ENCODE measurements at regions not wholly inside any gene's neighbourhood (a gene's known extent, or its start where the extent isn't known, plus 50 kb on each side); places are given as distances from the start of the nearest gene placed in this dataset.

GRCh38 chr16:86314402-86315025 lies 195.8 kb upstream of the FOXF1 start:
- Mint-ChIP-seq H3K4me3 (no peak overlapping the region), H3K9me3 (no peaks in the 10 kb centered on the region), H3K27ac (no peak overlapping the region), H3K27me3 (no peaks in the 10 kb centered on the region), H3K4me1 (no peaks in the 10 kb centered on the region)
- no peak for ATAC-seq
- no peak for DNase-seq

DNA sequence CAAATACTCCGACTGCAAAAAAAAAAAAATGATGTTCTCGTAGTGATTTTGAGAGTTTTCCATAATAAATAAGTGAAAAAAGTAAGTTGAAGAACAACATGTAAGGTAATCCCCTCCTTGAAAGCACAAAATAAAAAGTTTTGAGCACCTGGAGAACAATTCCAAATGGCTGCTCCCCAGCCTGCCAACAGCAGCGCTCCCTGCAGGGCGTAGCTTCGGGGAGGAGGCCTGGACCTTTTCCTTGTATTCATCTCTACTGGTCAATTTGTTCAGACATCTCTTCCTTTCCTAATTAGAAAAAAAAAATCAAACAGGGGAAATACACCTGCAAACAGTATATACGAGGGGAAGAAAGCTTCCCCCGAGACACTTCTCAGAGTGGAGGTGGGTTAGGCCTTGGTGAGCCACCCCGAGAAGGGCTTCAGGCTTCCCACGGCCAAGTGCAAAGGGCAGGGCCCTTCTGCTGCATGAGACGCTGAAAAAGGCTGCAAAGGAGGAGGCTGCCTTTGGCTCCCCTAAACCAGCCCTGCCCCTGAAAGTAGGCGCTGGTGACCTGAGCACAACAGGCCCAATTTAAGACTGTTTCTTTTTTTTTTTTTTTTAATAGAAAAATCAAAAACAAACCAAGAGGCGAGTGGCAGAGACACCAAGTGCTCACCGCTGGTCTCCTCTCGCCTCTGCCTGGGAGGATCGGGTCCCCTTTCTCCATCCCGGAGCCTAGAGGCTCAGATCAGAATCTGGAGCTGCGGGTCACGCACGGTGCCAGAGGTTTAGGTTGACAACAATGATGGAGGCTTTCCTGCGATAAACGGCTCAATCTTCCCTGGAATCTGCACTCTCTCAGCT lies 193.1 kb upstream of the FOXF1 start:
- peaks cover 7% of the 10 kb centered on the region for H3K27me3 Mint-ChIP-seq
- H3K27ac Mint-ChIP-seq = no peak overlapping the region
- ATAC-seq = peak; percentile 13
- H3K4me1 Mint-ChIP-seq = no peaks in the 10 kb centered on the region
- DNase-seq = no peak
- H3K9me3 Mint-ChIP-seq = no peaks in the 10 kb centered on the region
- H3K4me3 Mint-ChIP-seq = no peak overlapping the region

DNA sequence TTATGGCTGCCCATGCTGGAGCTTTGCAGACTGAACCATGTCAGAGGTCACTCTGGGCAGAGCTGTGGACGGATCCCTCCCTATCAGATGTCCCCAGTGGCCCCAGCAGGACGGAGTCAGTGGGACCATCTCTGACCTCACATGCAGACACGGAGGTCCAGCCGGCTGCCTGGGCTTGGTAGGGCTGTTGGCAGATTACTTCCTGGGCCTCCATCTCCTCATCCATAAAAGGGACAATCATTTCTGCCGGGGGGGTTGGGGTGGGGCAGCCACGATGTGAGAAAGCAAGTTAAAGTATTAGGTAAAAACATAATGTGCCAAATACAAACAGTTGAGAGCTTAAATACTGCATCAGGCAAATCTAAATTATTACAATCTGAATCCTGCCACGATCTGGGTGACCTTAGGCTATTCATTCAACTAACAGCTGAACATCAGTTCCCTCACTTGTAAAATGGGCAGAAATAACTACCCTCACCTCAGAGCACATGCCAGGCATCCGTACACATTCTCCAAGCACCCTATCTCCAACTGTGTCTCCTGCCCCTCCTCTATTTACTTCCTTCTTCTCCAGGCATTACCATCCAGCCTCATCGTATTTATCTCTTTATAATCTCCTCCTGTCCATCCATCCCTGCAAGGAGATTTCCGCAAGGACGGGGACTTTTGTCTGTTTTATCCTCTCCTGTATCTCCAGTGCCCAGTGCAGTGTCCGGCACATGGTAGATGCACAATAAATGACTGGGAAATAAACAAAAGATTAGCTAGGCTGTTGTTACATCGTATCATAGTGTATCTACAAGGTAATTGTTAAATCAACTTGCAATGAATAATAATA lies 192.3 kb upstream of the FOXF1 start:
- Mint-ChIP-seq H3K9me3 (no peaks in the 10 kb centered on the region), H3K4me1 (no peaks in the 10 kb centered on the region), H3K27ac (no peak overlapping the region), H3K4me3 (no peak overlapping the region), H3K27me3 (peaks cover 16% of the 10 kb centered on the region)
- ATAC-seq = peak; percentile 73
- DNase-seq = no peak

GRCh38 chr16:86319585-86320236 lies 190.6 kb upstream of the FOXF1 start:
- H3K27ac Mint-ChIP-seq = no peak overlapping the region
- DNase-seq (no peak), ATAC-seq (peak; percentile 37)
- no peaks in the 10 kb centered on the region for H3K9me3 Mint-ChIP-seq
- H3K27me3 Mint-ChIP-seq = peaks cover 28% of the 10 kb centered on the region
- no peak overlapping the region for H3K4me3 Mint-ChIP-seq
- H3K4me1 Mint-ChIP-seq = no peaks in the 10 kb centered on the region

DNA sequence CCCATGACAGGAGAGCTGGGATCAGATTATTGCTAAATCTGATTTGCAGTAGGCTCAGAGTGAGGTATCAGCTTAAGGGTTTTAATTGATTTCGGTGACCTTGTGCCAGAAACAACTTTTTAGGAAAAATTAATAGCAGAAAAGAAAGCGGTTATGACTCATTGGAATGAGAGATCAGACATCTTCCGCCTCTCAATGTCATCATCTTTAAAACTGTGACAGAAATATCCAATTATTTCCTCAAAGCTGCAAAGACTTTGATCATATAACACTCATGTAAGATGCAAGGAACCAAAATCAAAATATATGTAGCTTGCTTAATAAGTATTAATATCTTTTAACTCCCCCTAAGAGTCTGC lies 190.1 kb upstream of the FOXF1 start:
- H3K27me3 Mint-ChIP-seq = peaks cover 28% of the 10 kb centered on the region
- H3K9me3 Mint-ChIP-seq = no peaks in the 10 kb centered on the region
- H3K4me1 Mint-ChIP-seq = no peaks in the 10 kb centered on the region
- no peak overlapping the region for H3K27ac Mint-ChIP-seq
- H3K4me3 Mint-ChIP-seq = no peak overlapping the region
- no peak for ATAC-seq
- DNase-seq = no peak

- Mint-ChIP-seq H3K27ac (no peak overlapping the region), H3K27me3 (peaks cover 28% of the 10 kb centered on the region), H3K4me1 (no peaks in the 10 kb centered on the region), H3K4me3 (no peak overlapping the region), H3K9me3 (no peaks in the 10 kb centered on the region)
- ATAC-seq = no peak
- no peak for DNase-seq
Measured at GRCh38 chr16:86321491-86321890, 188.8 kb upstream of the FOXF1 start.

GRCh38 chr16:86322283-86322682 lies 188.0 kb upstream of the FOXF1 start:
- no peak overlapping the region for H3K4me3 Mint-ChIP-seq
- H3K9me3 Mint-ChIP-seq = no peaks in the 10 kb centered on the region
- no peak for DNase-seq
- no peak for ATAC-seq
- no peaks in the 10 kb centered on the region for H3K4me1 Mint-ChIP-seq
- no peak overlapping the region for H3K27ac Mint-ChIP-seq
- H3K27me3 Mint-ChIP-seq = peaks cover 31% of the 10 kb centered on the region

DNA sequence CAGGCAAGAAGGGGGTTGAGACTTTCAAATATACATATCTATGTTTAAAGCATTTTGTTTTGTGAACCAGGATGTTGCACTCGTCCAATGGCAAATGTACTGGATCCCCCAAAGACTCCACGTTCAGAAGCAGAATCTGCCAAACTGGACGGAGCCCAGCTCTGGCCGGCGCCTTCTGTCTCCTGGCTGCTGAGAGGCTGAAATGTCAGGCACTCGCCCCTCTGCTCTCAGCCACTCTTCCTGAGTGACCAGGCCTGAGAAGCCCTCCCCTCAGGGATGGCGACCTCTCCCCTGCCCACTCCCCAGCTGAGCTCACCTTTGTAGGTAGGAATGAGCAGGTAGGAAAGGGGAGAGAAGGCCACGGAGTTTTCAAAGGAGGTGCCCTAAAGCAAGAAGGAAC lies 187.5 kb upstream of the FOXF1 start:
- Mint-ChIP-seq H3K27ac (no peak overlapping the region), H3K4me1 (no peaks in the 10 kb centered on the region), H3K9me3 (no peaks in the 10 kb centered on the region), H3K27me3 (peaks cover 37% of the 10 kb centered on the region), H3K4me3 (no peak overlapping the region)
- DNase-seq (no peak), ATAC-seq (no peak)

DNA sequence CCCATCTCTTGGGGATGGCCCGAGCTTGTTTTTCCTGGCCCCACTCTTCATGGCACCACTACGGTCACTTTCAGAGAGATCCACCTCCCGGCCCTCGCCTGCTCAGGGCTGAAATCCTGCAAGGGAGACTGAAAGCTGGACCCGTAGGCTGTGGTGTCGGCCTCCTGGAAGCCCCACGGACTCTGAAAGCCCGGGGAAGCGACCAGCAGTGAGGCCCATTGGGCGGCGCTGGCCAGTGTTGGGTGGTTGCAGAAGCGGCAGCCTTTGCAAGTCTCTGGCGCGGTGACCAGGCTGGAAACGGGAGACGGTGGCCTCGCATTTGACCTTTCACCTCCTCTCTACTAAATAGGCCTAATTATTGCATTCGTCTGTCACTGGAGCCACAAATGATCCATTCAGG lies 186.0 kb upstream of the FOXF1 start:
- H3K4me1 Mint-ChIP-seq = no peaks in the 10 kb centered on the region
- no peak overlapping the region for H3K4me3 Mint-ChIP-seq
- H3K27me3 Mint-ChIP-seq = peaks cover 42% of the 10 kb centered on the region
- ATAC-seq = no peak
- no peak overlapping the region for H3K27ac Mint-ChIP-seq
- no peak for DNase-seq
- H3K9me3 Mint-ChIP-seq = no peaks in the 10 kb centered on the region

GRCh38 chr16:86325360-86325759 lies 185.0 kb upstream of the FOXF1 start:
- ATAC-seq = no peak

DNA sequence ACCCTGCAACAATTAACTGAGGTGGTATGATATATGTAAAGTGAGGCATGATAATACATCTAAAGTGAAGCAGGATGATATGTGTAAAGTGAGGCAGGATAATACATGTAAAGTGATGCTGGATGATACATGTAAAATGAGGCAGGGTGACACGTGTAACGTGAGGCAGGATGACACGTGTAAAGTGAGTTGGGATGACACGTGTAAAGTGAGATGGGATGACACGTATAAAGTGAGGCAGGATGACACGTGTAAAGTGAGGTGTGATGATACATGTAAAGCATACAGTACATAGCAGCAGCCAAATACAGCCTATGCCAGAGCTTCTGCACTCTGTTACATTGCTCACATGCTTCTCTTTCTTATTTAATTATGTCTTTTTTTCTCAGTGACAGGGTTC lies 184.4 kb upstream of the FOXF1 start:
- H3K4me3 Mint-ChIP-seq = no peak overlapping the region

More at GRCh38 chr16:86325360-86325759, 185.0 kb upstream of the FOXF1 start:
- Mint-ChIP-seq H3K4me1 (no peaks in the 10 kb centered on the region), H3K27me3 (peaks cover 51% of the 10 kb centered on the region), H3K4me3 (no peak overlapping the region), H3K27ac (no peak overlapping the region), H3K9me3 (no peaks in the 10 kb centered on the region)
- DNase-seq = no peak

DNA sequence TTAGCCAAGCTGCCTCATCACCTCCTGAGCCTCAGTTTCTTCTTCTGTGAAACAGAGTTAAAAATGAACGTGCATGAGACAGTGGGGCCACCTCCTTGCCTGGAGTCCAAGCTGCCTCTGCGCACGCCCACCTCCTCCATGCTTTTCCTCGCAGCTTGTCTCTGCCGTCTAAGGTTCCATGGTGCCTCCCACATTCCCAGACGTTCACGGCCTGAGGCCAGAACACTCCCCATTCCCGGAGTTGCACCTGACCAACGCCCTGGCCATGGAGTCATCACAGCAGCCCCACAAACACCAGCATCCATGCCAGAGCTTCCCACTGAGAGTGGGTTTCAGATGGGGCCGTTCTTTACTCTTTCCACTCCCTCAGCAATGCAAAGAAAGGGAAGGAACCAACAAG lies 183.0 kb upstream of the FOXF1 start:
- Mint-ChIP-seq H3K4me3 (no peak overlapping the region), H3K4me1 (no peaks in the 10 kb centered on the region), H3K27me3 (peaks cover 61% of the 10 kb centered on the region), H3K27ac (no peak overlapping the region), H3K9me3 (no peaks in the 10 kb centered on the region)
- ATAC-seq = no peak
- DNase-seq = no peak

More for the DNA sequence above, 184.4 kb upstream of the FOXF1 start:
- ATAC-seq = no peak
- no peaks in the 10 kb centered on the region for H3K9me3 Mint-ChIP-seq
- peaks cover 55% of the 10 kb centered on the region for H3K27me3 Mint-ChIP-seq
- H3K4me1 Mint-ChIP-seq = no peaks in the 10 kb centered on the region
- no peak overlapping the region for H3K27ac Mint-ChIP-seq
- DNase-seq = no peak

DNA sequence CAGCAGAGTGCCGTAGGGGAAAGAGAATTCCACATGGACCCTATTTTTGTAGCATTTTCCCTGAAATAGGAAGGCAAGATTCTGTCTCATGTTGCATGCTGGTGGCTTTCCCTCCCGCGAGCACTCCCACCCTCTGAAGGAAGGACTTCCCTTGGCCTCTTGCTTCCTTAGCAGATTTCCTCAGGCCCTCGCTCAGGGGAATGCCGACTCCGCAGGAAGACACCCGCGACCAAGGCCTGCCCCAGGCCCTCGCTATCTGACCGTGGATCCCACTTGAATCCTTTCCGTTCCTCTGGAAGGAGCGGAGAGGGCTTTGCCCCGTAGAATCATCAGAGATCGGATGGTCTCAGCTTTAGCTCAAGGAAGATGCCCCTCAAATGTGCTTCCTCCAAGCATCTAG lies 179.4 kb upstream of the FOXF1 start:
- Mint-ChIP-seq H3K4me3 (no peak overlapping the region), H3K9me3 (no peaks in the 10 kb centered on the region), H3K27me3 (peaks cover 75% of the 10 kb centered on the region), H3K27ac (no peak overlapping the region), H3K4me1 (no peaks in the 10 kb centered on the region)
- DNase-seq (no peak), ATAC-seq (no peak)

- peaks cover 0 to 9% of the 10 kb centered on the region in 2 donors for H3K9me3 Mint-ChIP-seq
- DNase-seq (no peak), ATAC-seq (no peak)
- peaks cover 75% of the 10 kb centered on the region for H3K27me3 Mint-ChIP-seq
- H3K4me3 Mint-ChIP-seq = no peak overlapping the region
- H3K4me1 Mint-ChIP-seq = no peaks in the 10 kb centered on the region
- H3K27ac Mint-ChIP-seq = no peak overlapping the region
Measured at GRCh38 chr16:86334079-86334635, 176.2 kb upstream of the FOXF1 start.
